Pulmonary artery endothelial cell (primary cell): ENCODE measurements at regions not wholly inside any gene's neighbourhood (a gene's known extent, or its start where the extent isn't known, plus 50 kb on each side); places are given as distances from the start of the nearest gene placed in this dataset.

ENCODE experiments used
- DNase-seq: peaks from one replicate; pipeline ENCODE4 v3.0.0-alpha.2; 2011; ENCODE audit warnings: low read depth, low spot score

GRCh38 chr20:22915512-22915911, 119.6 kb upstream of the SSTR4 start:
- no peak for DNase-seq

- DNase-seq = no peak
These were observed 118.9 kb upstream of the SSTR4 start for GRCh38 chr20:22916021-22916842.

GRCh38 chr20:22918286-22918983, 116.7 kb upstream of the SSTR4 start:
- no peak for DNase-seq

- no peak for DNase-seq
These were observed 114.2 kb upstream of the SSTR4 start for GRCh38 chr20:22920898-22921297.

GRCh38 chr20:22921595-22922421, 113.3 kb upstream of the SSTR4 start:
- DNase-seq = peak; percentile 7

GRCh38 chr20:22922987-22923386, 112.1 kb upstream of the SSTR4 start:
- no peak for DNase-seq

- no peak for DNase-seq
These were observed 110.9 kb upstream of the SSTR4 start for GRCh38 chr20:22924046-22924737.

- no peak for DNase-seq
These were observed 110.0 kb upstream of the SSTR4 start for GRCh38 chr20:22924949-22925612.

GRCh38 chr20:22925613-22925983, 109.5 kb upstream of the SSTR4 start:
- no peak for DNase-seq

GRCh38 chr20:22927537-22927936, 107.6 kb upstream of the SSTR4 start:
- no peak for DNase-seq

- DNase-seq = no peak
These were observed 106.4 kb upstream of the SSTR4 start for GRCh38 chr20:22928679-22929078.

GRCh38 chr20:22929661-22930060, 105.5 kb upstream of the SSTR4 start:
- no peak for DNase-seq

- no peak for DNase-seq
These were observed 103.2 kb upstream of the SSTR4 start for GRCh38 chr20:22931653-22932608.

GRCh38 chr20:22939181-22939580, 95.9 kb upstream of the SSTR4 start:
- DNase-seq = no peak

GRCh38 chr20:22940350-22940749, 94.8 kb upstream of the SSTR4 start:
- no peak for DNase-seq

GRCh38 chr20:22941550-22941949, 93.6 kb upstream of the SSTR4 start:
- no peak for DNase-seq

GRCh38 chr20:22942742-22943141, 92.4 kb upstream of the SSTR4 start:
- no peak for DNase-seq

- DNase-seq = no peak
These were observed 91.0 kb upstream of the SSTR4 start for GRCh38 chr20:22944062-22944461.

GRCh38 chr20:22944936-22945335, 90.2 kb upstream of the SSTR4 start:
- no peak for DNase-seq

GRCh38 chr20:22946596-22946995, 88.5 kb upstream of the SSTR4 start:
- DNase-seq = no peak
